ENCODE measurements at regions not wholly inside any gene's neighbourhood (a gene's known extent, or its start where the extent isn't known, plus 50 kb on each side); places are given as distances from the start of the nearest gene placed in this dataset.

GRCh38 chr9:120210274-120210673, 369.7 kb downstream of the CDK5RAP2 start:
- no peak for TF ChIP-seq CTCF (conservative IDR thresholded peaks at IDR 0.05; ENCODE audit: low read length)
- no peak for TF ChIP-seq EZH2phosphoT487 (IDR thresholded peaks at IDR 0.05; ENCODE audit: borderline replicate concordance, low read depth, low read length)

Data from OCI-LY7 (cell line).